SK-N-SH (cell line): ENCODE measurements at regions not wholly inside any gene's neighbourhood (a gene's known extent, or its start where the extent isn't known, plus 50 kb on each side); places are given as distances from the start of the nearest gene placed in this dataset.

Experiments used
- CTCF ChIA-PET: fragments of 300-600, 350-600 bp; formaldehyde crosslinking; extraction: SDS; loops from one replicate; lab custom pipeline; 2021; lab: Yijun Ruan, JAX
- POLR2A ChIA-PET: fragments of 350-600 bp; sonication (Branson Sonifier 250); formaldehyde crosslinking; extraction: SDS; loops from one replicate; lab custom pipeline; 2020; ENCODE audit warnings: antibody characterized with exemption, inconsistent platforms; lab: Yijun Ruan, JAX
- DNase-seq: peaks from one replicate; pipeline ENCODE4 v3.0.0; 2012
- H2AFZ ChIP-seq: fragments of 200-600 bp; sonication (generic); 2 replicates; pipeline ENCODE4 v1.8.1; 2016; ENCODE audit warnings: antibody characterized with exemption, mild to moderate bottlenecking, low read depth
- H3F3A ChIP-seq: fragments of 200-600 bp; sonication (generic); replicated peaks from 2 replicates; pipeline ENCODE3; 2016; ENCODE audit warnings: antibody characterized with exemption, mild to moderate bottlenecking; ENCODE audit not compliant: insufficient read depth
- H3K27ac ChIP-seq, 2 experiments: fragments of 200-500 bp in 1 of 2; fragments of 200-600 bp in 1 of 2; sonication (Bioruptor generic) in 1 of 2; sonication (generic), shearing (Covaris generic) in 1 of 2; 2 replicates each; pipeline versions ENCODE4 v1.5.1 to v1.6.1; 2014 to 2016; ENCODE audit warnings: low read depth in 2 of 2, inconsistent platforms in 1 of 2, low read length in 1 of 2, mild to moderate bottlenecking in 1 of 2, mixed read lengths in 1 of 2
- H3K27me3 ChIP-seq: fragments of 200-600 bp; sonication (generic), shearing (Covaris generic); 2 replicates; pipeline ENCODE4 v1.6.1; 2016; ENCODE audit warnings: mixed run types; ENCODE audit not compliant: insufficient read depth
- H3K36me3 ChIP-seq, 2 experiments: fragments of 200-500 bp in 1 of 2; fragments of 200-600 bp in 1 of 2; sonication (Bioruptor generic) in 1 of 2; sonication (generic) in 1 of 2; replicated peaks in 1 of 2; 2 replicates each; pipeline versions ENCODE3 to v1.5.1; 2014 to 2016; ENCODE audit warnings: low read length in 1 of 2, mild to moderate bottlenecking in 1 of 2; ENCODE audit not compliant: insufficient read depth in 2 of 2, control insufficient read depth in 1 of 2
- H3K4me1 ChIP-seq, 2 experiments: fragments of 200-500 bp in 1 of 2; fragments of 200-600 bp in 1 of 2; sonication (Bioruptor generic) in 1 of 2; sonication (generic), shearing (Covaris generic) in 1 of 2; 2 replicates each; pipeline versions ENCODE4 v1.5.1 to v1.6.1; 2014 to 2016; ENCODE audit warnings: low read depth in 1 of 2, low read length in 1 of 2, mixed run types in 1 of 2; ENCODE audit not compliant: insufficient read depth in 2 of 2, control insufficient read depth in 1 of 2
- H3K4me2 ChIP-seq: fragments of 200-600 bp; sonication (generic), shearing (Covaris generic); 2 replicates; pipeline ENCODE4 v1.6.1; 2017; ENCODE audit warnings: mixed run types
- H3K4me3 ChIP-seq, 2 experiments: fragments of 200-500 bp in 1 of 2; fragments of 200-600 bp in 1 of 2; sonication (Bioruptor generic) in 1 of 2; sonication (generic), shearing (Covaris generic) in 1 of 2; 2 replicates each; pipeline versions ENCODE4 v1.5.1 to v1.8.1; 2014 to 2016; ENCODE audit warnings: low read depth in 2 of 2, inconsistent platforms in 1 of 2, low read length in 1 of 2, mild to moderate bottlenecking in 1 of 2, mixed read lengths in 1 of 2, moderate library complexity in 1 of 2
- H3K79me2 ChIP-seq: fragments of 200-600 bp; sonication (generic); 2 replicates; pipeline ENCODE4 v1.8.1; 2017; ENCODE audit warnings: mild to moderate bottlenecking; ENCODE audit not compliant: insufficient read depth
- H3K9ac ChIP-seq: fragments of 200-600 bp; sonication (generic); 2 replicates; pipeline ENCODE4 v1.6.1; 2017; ENCODE audit warnings: mixed run types
- H3K9me2 ChIP-seq: fragments of 200-600 bp; sonication (generic); 2 replicates; pipeline ENCODE4 v1.6.1; 2017; ENCODE audit warnings: mixed run types
- H3K9me3 ChIP-seq: fragments of 200-600 bp; sonication (generic); 2 replicates; pipeline ENCODE4 v1.6.1; 2017; ENCODE audit warnings: mixed run types, mild to moderate bottlenecking, moderate library complexity
- H4K20me1 ChIP-seq: fragments of 200-600 bp; sonication (generic); 2 replicates; pipeline ENCODE4 v1.6.1; 2017; ENCODE audit warnings: mild to moderate bottlenecking, mixed run types; ENCODE audit not compliant: insufficient read depth
- CHD2 ChIP-seq: fragments of 150-350 bp; IDR thresholded peaks from 2 replicates; pipeline ENCODE4 v1.6.1; 2018; ENCODE audit warnings: low read length; ENCODE audit not compliant: partially characterized antibody
- ELF1 ChIP-seq: IDR thresholded peaks from 2 replicates; pipeline ENCODE4 v1.4.0; 2012
- EP300 ChIP-seq, 2 experiments: IDR thresholded peaks; 2 replicates each; pipeline versions ENCODE4 v1.4.0 to v1.6.1; 2012; ENCODE audit warnings: borderline replicate concordance in 1 of 2, low read depth in 1 of 2, low read length in 1 of 2
- FOXJ3 ChIP-seq: sonication (generic); formaldehyde crosslinking; IDR thresholded peaks from 2 replicates; pipeline ENCODE4 v1.5.1; 2020; ENCODE audit warnings: mild to moderate bottlenecking, missing genetic modification reagents
- FOXM1 ChIP-seq: IDR thresholded peaks from 2 replicates; pipeline ENCODE4 v1.4.0; 2012; ENCODE audit warnings: low read depth, mild to moderate bottlenecking
- NFIC ChIP-seq: IDR thresholded peaks from 2 replicates; pipeline ENCODE4 v1.4.0; 2012; ENCODE audit warnings: borderline replicate concordance
- NRF1 ChIP-seq: IDR thresholded peaks from 2 replicates; pipeline ENCODE4 v1.6.1; 2012; ENCODE audit warnings: low read depth, mild to moderate bottlenecking, low read length
- RAD21 ChIP-seq: IDR thresholded peaks from 2 replicates; pipeline ENCODE4 v1.6.1; 2012; ENCODE audit warnings: mild to moderate bottlenecking, low read length
- RCOR1 ChIP-seq: fragments of 150-350 bp; IDR thresholded peaks from 2 replicates; pipeline ENCODE4 v1.6.1; 2017; ENCODE audit warnings: antibody characterized with exemption, low read length
- RFX5 ChIP-seq: IDR thresholded peaks from 2 replicates; pipeline ENCODE4 v1.6.1; 2012; ENCODE audit warnings: mild to moderate bottlenecking, improper control_type of control experiment, low read length
- RXRA ChIP-seq: IDR thresholded peaks from 2 replicates; pipeline ENCODE4 v1.4.0; 2012; ENCODE audit warnings: low read depth, mild to moderate bottlenecking, borderline replicate concordance
- SIN3A ChIP-seq: IDR thresholded peaks from 2 replicates; pipeline ENCODE4 v1.6.1; 2012; ENCODE audit warnings: low read depth, mild to moderate bottlenecking, low read length, moderate library complexity, borderline replicate concordance
- SMC3 ChIP-seq: IDR thresholded peaks from 2 replicates; pipeline ENCODE4 v1.6.1; 2012; ENCODE audit warnings: low read depth, low read length, improper control_type of control experiment
- TCF12 ChIP-seq: IDR thresholded peaks from 2 replicates; pipeline ENCODE4 v1.4.0; 2012
- TEAD4 ChIP-seq: IDR thresholded peaks from 2 replicates; pipeline ENCODE4 v1.4.0; 2012; ENCODE audit warnings: mild to moderate bottlenecking, borderline replicate concordance; ENCODE audit not compliant: insufficient read depth
- YY1 ChIP-seq: IDR thresholded peaks from 2 replicates; pipeline ENCODE4 v1.4.0; 2012; ENCODE audit warnings: low read depth, mild to moderate bottlenecking
- whole genome bisulfite sequencing: methylation state at CpG from one replicate; pipeline ENCODE4 v1.1.6; 2017; ENCODE audit warnings: low lambda C conversion rate; 5-methylcytosine and 5-hydroxymethylcytosine counted together
- TF ChIP-seq, protein P1 (sequence below): IDR thresholded peaks from 2 replicates; pipeline ENCODE4; 2012
- TF ChIP-seq, protein P2 (sequence below): fragments of 150-350 bp; IDR thresholded peaks from 2 replicates; pipeline ENCODE4 v1.6.1; 2016; ENCODE audit warnings: mild to moderate bottlenecking, low read depth, low read length
- TF ChIP-seq, protein P3 (sequence below): fragments of 200-600 bp; sonication (generic); IDR thresholded peaks from 2 replicates; pipeline ENCODE4 v1.6.1; 2017; ENCODE audit warnings: antibody characterized with exemption, mild to moderate bottlenecking, moderate library complexity
- TF ChIP-seq, protein P4 (sequence below): IDR thresholded peaks from 2 replicates; pipeline ENCODE4 v1.4.0; 2012; ENCODE audit warnings: low read depth, borderline replicate concordance

DNA sequence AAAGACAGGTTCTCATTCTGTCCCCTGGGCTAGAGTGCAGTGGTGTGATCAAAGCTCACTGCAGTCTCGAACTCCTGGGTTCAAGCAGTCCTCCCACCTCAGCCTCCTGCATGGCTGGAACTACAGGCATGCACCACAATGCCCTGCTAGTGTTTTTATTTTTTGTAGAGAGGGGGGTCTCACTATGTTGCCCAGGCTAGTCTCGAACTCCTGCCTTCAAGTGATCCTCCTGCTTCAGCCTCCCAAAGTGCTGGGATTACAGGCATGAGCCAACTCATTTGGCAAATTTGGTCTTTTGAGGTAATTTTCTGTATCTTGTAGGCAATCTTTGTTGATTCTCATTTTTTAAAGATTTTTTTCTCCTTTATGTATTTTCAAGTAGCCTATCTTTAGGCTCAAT is 205.7 kb downstream of the ZIC5 start:
- no peak overlapping the region for H2AFZ ChIP-seq
- H3K9me2 ChIP-seq = no peaks in the 10 kb centered on the region
- CTCF ChIA-PET = no interaction called here
- no peaks in the 10 kb centered on the region for H3K4me1 ChIP-seq
- WGBS = 6% methylated on average over 2 of the region's 2 CpGs
- no peak overlapping the region for H3K4me2 ChIP-seq
- POLR2A ChIA-PET = no interaction called here
- H3K9ac ChIP-seq = no peak overlapping the region
- no peaks in the 10 kb centered on the region for H3K36me3 ChIP-seq
- no peak overlapping the region for H3K27ac ChIP-seq
- no peak overlapping the region for H3K4me3 ChIP-seq
- H3K9me3 ChIP-seq = peaks cover 4% of the 10 kb centered on the region; the same call in 1 of the 2 replicates
- no peaks in the 10 kb centered on the region for H3K27me3 ChIP-seq
- no peaks in the 10 kb centered on the region for H3K79me2 ChIP-seq
- no peak for TF ChIP-seq RXRA
- TF ChIP-seq ELF1 = no peak
- no peak for TF ChIP-seq RCOR1
- TF ChIP-seq FOXJ3 (CRISPR knock-in tag) = no peak
- no peak for TF ChIP-seq RAD21
- no peak for TF ChIP-seq NFIC
- TF ChIP-seq, protein P1, sequence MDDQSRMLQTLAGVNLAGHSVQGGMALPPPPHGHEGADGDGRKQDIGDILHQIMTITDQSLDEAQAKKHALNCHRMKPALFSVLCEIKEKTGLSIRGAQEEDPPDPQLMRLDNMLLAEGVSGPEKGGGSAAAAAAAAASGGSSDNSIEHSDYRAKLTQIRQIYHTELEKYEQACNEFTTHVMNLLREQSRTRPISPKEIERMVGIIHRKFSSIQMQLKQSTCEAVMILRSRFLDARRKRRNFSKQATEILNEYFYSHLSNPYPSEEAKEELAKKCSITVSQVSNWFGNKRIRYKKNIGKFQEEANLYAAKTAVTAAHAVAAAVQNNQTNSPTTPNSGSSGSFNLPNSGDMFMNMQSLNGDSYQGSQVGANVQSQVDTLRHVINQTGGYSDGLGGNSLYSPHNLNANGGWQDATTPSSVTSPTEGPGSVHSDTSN = no peak
- no peak for TF ChIP-seq CHD2
- TF ChIP-seq FOXM1 = no peak
- TF ChIP-seq, protein P2, sequence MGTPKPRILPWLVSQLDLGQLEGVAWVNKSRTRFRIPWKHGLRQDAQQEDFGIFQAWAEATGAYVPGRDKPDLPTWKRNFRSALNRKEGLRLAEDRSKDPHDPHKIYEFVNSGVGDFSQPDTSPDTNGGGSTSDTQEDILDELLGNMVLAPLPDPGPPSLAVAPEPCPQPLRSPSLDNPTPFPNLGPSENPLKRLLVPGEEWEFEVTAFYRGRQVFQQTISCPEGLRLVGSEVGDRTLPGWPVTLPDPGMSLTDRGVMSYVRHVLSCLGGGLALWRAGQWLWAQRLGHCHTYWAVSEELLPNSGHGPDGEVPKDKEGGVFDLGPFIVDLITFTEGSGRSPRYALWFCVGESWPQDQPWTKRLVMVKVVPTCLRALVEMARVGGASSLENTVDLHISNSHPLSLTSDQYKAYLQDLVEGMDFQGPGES = no peak
- TF ChIP-seq NRF1 = no peak
- no peak for TF ChIP-seq SMC3
- TF ChIP-seq YY1 = no peak
- TF ChIP-seq RFX5 = no peak
- TF ChIP-seq SIN3A = no peak
- TF ChIP-seq, protein P3, sequence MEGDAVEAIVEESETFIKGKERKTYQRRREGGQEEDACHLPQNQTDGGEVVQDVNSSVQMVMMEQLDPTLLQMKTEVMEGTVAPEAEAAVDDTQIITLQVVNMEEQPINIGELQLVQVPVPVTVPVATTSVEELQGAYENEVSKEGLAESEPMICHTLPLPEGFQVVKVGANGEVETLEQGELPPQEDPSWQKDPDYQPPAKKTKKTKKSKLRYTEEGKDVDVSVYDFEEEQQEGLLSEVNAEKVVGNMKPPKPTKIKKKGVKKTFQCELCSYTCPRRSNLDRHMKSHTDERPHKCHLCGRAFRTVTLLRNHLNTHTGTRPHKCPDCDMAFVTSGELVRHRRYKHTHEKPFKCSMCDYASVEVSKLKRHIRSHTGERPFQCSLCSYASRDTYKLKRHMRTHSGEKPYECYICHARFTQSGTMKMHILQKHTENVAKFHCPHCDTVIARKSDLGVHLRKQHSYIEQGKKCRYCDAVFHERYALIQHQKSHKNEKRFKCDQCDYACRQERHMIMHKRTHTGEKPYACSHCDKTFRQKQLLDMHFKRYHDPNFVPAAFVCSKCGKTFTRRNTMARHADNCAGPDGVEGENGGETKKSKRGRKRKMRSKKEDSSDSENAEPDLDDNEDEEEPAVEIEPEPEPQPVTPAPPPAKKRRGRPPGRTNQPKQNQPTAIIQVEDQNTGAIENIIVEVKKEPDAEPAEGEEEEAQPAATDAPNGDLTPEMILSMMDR = no peak
- no peak for TF ChIP-seq TCF12
- no peak for TF ChIP-seq TEAD4
- TF ChIP-seq EP300 (IDR thresholded peaks at IDR 0.05; ENCODE audit: borderline replicate concordance in 1 of 2, low read depth in 1 of 2, low read length in 1 of 2) = no peak
- TF ChIP-seq, protein P4, sequence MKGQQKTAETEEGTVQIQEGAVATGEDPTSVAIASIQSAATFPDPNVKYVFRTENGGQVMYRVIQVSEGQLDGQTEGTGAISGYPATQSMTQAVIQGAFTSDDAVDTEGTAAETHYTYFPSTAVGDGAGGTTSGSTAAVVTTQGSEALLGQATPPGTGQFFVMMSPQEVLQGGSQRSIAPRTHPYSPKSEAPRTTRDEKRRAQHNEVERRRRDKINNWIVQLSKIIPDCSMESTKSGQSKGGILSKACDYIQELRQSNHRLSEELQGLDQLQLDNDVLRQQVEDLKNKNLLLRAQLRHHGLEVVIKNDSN = no peak
- H3F3A ChIP-seq = no peaks in the 10 kb centered on the region
- no peak for DNase-seq
- no peaks in the 10 kb centered on the region for H4K20me1 ChIP-seq
